HepG2 (cell line): ENCODE measurements at regions not wholly inside any gene's neighbourhood (a gene's known extent, or its start where the extent isn't known, plus 50 kb on each side); places are given as distances from the start of the nearest gene placed in this dataset.

Experiments used
- BRCA1 ChIP-seq: sonication (generic); formaldehyde crosslinking; IDR thresholded peaks from 2 replicates; pipeline ENCODE4 v1.4.0; 2020; ENCODE audit warnings: missing genetic modification reagents
- HNF4G ChIP-seq, 2 experiments: sonication (generic) in 1 of 2; formaldehyde crosslinking in 1 of 2; IDR thresholded peaks; 2 replicates each; pipeline versions ENCODE4 v1.4.0 to v1.6.1; 2011 to 2020; ENCODE audit warnings: borderline replicate concordance in 2 of 2, low read depth in 2 of 2, mild to moderate bottlenecking in 2 of 2, low read length in 1 of 2, missing genetic modification reagents in 1 of 2, moderate library complexity in 1 of 2
- HOXA5 ChIP-seq: sonication (generic); formaldehyde crosslinking; IDR thresholded peaks from 2 replicates; pipeline ENCODE4 v1.4.0; 2020; ENCODE audit warnings: missing genetic modification reagents
- NFIB ChIP-seq: sonication (generic); formaldehyde crosslinking; IDR thresholded peaks from 2 replicates; pipeline ENCODE4 v1.9.0; 2021; ENCODE audit warnings: missing genetic modification reagents, mild to moderate bottlenecking, borderline replicate concordance
- PHF8 ChIP-seq: sonication (generic); formaldehyde crosslinking; IDR thresholded peaks from 2 replicates; pipeline ENCODE4 v1.5.0; 2020; ENCODE audit warnings: missing genetic modification reagents
- TSC22D2 ChIP-seq: sonication (generic); formaldehyde crosslinking; IDR thresholded peaks from 2 replicates; pipeline ENCODE4 v1.5.1; 2020; ENCODE audit warnings: missing genetic modification reagents, mild to moderate bottlenecking, borderline replicate concordance
- YY1 ChIP-seq: IDR thresholded peaks from 2 replicates; pipeline ENCODE4 v1.6.1; 2011; ENCODE audit warnings: low read length, low read depth, moderate library complexity, mild to moderate bottlenecking; ENCODE audit not compliant: insufficient read depth, insufficient replicate concordance
- ZNF350 ChIP-seq: sonication (generic); formaldehyde crosslinking; IDR thresholded peaks from 2 replicates; pipeline ENCODE4 v1.4.0; 2020; ENCODE audit warnings: mild to moderate bottlenecking, low read depth, missing genetic modification reagents, borderline replicate concordance
- ZNF547 ChIP-seq: sonication (generic); formaldehyde crosslinking; IDR thresholded peaks from 2 replicates; pipeline ENCODE4 v1.5.1; 2020; ENCODE audit warnings: mild to moderate bottlenecking, missing genetic modification reagents

- TF ChIP-seq ZNF350 (CRISPR knock-in tag), result no peak
- no peak for TF ChIP-seq HOXA5
- TF ChIP-seq ZNF547 (CRISPR knock-in tag), result no peak
- no peak for TF ChIP-seq PHF8 (CRISPR knock-in tag)
- TF ChIP-seq HNF4G (IDR thresholded peaks at IDR 0.05; ENCODE audit: borderline replicate concordance, low read depth, low read length), result no peak
- no peak for TF ChIP-seq HNF4G (CRISPR knock-in tag; IDR thresholded peaks at IDR 0.05; ENCODE audit: borderline replicate concordance, low read depth)
- TF ChIP-seq NFIB, result no peak
- TF ChIP-seq YY1, result no peak
- TF ChIP-seq TSC22D2 (CRISPR knock-in tag), result no peak
- TF ChIP-seq BRCA1 (CRISPR knock-in tag), result no peak
Measured at GRCh38 chr18:38033282-38033681, 467.7 kb upstream of the CELF4 start.
